ENCODE measurements at regions not wholly inside any gene's neighbourhood (a gene's known extent, or its start where the extent isn't known, plus 50 kb on each side); places are given as distances from the start of the nearest gene placed in this dataset.
"Not testable (repeated sequence)": the region's sequence is repeated elsewhere in the genome, so short reads cannot be mapped to it uniquely, and the experiment has no call there.

DNA sequence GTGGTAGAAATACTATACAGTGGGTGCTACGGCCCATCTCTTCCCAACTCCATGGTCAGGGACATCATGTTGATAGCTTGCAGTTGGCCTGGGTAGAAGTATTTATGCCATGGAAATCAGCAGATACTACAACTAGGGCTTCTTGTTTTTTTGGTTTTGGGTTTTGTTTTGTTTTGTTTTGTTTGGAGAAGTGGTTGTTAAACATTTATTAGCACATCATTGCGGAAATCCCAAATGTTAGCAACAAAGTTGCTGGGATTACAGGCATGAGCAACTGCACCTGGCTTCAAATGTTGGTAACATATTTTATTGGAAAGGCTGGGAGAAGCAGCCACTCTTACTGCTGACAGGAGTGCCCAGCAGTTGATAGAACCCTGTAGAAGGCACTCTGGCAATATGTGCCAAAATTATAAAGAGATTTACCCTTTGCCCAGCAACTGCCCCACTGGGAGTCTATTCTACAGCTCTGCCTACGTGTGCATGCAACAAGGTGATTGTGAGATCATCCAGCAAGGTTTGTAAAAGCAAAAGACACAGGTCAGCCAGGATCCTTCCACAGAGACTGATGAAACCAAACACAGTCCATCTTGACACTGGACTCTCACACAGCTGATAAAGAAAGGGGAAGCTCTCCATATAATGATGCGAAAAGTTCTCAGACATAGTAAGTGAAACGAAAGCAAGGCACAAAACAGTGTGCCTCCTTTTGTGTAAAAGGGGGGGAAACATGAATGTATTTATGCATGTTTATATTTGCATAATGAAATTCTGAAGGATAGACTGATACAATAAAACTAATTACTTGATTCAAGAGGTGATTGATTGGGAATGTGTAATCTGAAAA is 314.4 kb downstream of the ANAPC1 start:
- H3K27ac ChIP-seq (ENCODE audit: low read depth, low read length); H3K79me2 ChIP-seq (ENCODE audit: control insufficient read depth, insufficient read depth, low read length, unreplicated experiment); H3K36me3 ChIP-seq (ENCODE audit: insufficient read depth, low read length); H3K4me3 ChIP-seq (ENCODE audit: low read depth, low read length); H2AFZ ChIP-seq (ENCODE audit: low read length, unreplicated experiment); H3K4me1 ChIP-seq (ENCODE audit: control insufficient read depth, insufficient read depth, low read length, unreplicated experiment); H3K27me3 ChIP-seq (ENCODE audit: insufficient read depth, low read length): not testable (repeated sequence)

DNA sequence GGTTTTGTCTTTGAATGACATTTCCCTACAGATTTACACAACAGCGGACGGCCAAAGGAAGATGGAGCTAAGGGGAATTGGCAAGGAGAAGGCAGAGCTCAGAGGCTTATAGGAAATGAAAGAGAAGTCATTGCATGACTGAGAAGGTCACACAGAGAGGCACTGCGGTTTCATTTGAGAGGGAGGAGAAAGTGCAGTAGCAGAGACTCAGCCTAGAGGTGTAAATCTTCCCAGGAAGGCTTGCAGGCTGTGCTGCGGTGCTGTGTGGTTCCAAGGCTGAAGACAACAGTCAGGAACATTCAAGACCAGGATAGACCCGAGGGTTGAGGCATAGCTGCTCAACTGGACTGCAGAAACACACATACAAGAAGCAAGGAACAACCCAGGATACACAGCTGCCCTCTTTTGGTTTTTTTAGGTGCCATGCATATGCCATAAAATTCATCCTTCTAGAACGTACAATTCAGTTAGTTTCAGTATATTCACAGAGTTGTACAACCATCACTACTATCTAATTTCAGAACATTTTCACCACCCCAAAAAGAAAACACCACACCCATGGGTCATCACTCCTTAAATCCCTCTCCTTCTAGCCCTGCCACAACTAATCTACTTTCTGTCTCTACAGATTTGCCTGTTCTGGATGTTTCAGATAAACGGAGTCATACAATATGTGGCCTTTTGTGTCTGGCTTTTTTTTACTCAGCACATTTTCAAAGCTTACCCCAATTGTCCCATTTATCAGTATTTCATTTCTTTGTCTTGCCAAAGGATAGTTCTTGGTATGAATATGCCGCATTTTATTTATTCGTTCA is 313.5 kb downstream of the ANAPC1 start:
- H3K4me3 ChIP-seq (ENCODE audit: low read depth, low read length), result peak overlapping the region; percentile 25; the same call in 1 of the 2 replicates
- H3K79me2 ChIP-seq (ENCODE audit: control insufficient read depth, insufficient read depth, low read length, unreplicated experiment); H3K27me3 ChIP-seq (ENCODE audit: insufficient read depth, low read length); H2AFZ ChIP-seq (ENCODE audit: low read length, unreplicated experiment); H3K36me3 ChIP-seq (ENCODE audit: insufficient read depth, low read length); H3K4me1 ChIP-seq (ENCODE audit: control insufficient read depth, insufficient read depth, low read length, unreplicated experiment); H3K27ac ChIP-seq (ENCODE audit: low read depth, low read length): not testable (repeated sequence)

DNA sequence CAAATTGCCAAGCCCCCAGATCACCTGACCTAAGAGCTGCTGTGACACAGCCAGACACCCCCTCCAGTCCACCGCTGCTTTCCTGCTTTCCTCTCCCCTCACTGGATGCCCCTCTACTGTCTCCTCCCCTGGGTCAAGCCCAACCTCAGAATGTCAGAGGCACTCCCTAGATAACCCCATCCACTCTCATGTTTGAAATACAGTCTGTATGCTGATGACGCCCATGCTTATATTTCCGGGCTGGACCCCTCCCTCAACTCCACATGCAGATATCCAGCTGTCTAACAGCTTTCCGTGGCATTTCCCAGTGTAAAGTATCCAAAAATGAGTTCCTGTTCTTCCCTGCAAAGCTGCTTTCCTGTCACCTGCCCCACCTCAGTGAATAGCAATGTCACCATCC is 309.2 kb downstream of the ANAPC1 start:
- not testable (repeated sequence) for H3K79me2 ChIP-seq (ENCODE audit: control insufficient read depth, insufficient read depth, low read length, unreplicated experiment); H3K36me3 ChIP-seq (ENCODE audit: insufficient read depth, low read length); H3K4me1 ChIP-seq (ENCODE audit: control insufficient read depth, insufficient read depth, low read length, unreplicated experiment); H3K27me3 ChIP-seq (ENCODE audit: insufficient read depth, low read length); H2AFZ ChIP-seq (ENCODE audit: low read length, unreplicated experiment); H3K4me3 ChIP-seq (ENCODE audit: low read depth, low read length); H3K27ac ChIP-seq (ENCODE audit: low read depth, low read length)

DNA sequence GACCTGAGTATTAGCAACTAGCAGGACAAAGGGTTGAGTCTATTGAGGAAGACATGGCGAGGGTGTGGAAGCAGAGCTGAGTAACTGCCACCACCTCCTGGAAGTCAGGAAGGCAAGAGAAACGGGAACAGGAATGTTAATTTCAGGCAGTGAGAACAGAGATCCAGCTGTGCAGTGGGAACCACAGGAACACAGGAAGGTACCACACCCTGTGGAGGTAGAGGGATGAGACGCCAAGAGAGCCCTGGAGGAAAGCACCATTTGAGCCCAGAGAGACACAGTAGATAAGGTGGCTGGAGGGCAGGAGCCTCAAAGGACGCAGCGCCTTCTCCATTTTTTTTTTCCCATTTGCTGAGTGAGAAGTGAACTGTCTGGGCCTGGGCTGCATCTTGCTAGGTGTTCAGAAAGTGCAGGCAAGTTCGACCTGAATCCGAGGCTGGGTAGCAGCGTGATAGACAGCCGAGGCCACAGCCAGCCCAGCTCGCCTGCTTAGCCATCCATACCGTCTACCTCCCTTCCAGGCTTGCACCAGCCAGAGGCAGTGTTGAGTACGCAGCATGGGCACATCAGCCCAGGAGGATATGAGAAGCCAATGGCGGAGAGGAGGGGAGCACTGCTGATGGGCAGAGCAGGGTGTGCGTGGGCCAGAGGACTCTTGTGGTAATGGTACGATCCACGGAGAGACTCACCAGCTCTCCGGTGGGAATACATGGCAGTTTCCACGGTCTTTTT is 306.7 kb downstream of the ANAPC1 start:
- H3K27ac ChIP-seq (ENCODE audit: low read depth, low read length); H2AFZ ChIP-seq (ENCODE audit: low read length, unreplicated experiment); H3K4me1 ChIP-seq (ENCODE audit: control insufficient read depth, insufficient read depth, low read length, unreplicated experiment); H3K36me3 ChIP-seq (ENCODE audit: insufficient read depth, low read length); H3K27me3 ChIP-seq (ENCODE audit: insufficient read depth, low read length); H3K4me3 ChIP-seq (ENCODE audit: low read depth, low read length); H3K79me2 ChIP-seq (ENCODE audit: control insufficient read depth, insufficient read depth, low read length, unreplicated experiment): not testable (repeated sequence)

DNA sequence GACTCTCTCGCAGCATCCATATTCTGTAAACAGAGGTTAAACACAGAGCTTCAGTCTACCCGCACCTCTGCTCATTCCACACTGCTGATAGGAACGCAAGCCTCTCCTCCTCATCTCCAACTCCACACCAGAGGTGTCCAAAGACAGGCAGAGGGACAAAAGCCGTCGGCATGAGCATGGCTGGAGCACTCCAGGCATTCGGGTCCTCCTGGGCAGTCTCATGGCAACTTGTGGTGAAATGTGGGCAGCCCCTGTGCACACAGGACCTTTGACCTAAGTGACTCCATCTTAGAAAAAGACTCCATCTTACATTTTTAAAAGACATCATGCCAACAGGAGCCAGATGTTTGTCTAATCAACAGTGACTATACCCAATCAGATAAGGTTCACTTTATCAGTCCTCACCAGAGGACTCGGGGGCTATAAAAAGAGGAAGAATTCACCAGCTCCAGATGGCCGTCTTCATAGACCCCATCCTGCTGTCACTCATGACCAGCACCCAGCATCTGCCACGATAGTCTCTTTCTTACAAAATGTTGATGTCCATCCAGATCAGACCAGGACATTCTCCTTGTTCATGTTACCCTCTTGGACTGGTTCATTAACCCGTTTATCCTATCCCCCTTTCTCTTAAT is 304.4 kb downstream of the ANAPC1 start:
- H3K27me3 ChIP-seq (ENCODE audit: insufficient read depth, low read length); H2AFZ ChIP-seq (ENCODE audit: low read length, unreplicated experiment); H3K36me3 ChIP-seq (ENCODE audit: insufficient read depth, low read length); H3K4me3 ChIP-seq (ENCODE audit: low read depth, low read length); H3K79me2 ChIP-seq (ENCODE audit: control insufficient read depth, insufficient read depth, low read length, unreplicated experiment); H3K27ac ChIP-seq (ENCODE audit: low read depth, low read length); H3K4me1 ChIP-seq (ENCODE audit: control insufficient read depth, insufficient read depth, low read length, unreplicated experiment): not testable (repeated sequence)

DNA sequence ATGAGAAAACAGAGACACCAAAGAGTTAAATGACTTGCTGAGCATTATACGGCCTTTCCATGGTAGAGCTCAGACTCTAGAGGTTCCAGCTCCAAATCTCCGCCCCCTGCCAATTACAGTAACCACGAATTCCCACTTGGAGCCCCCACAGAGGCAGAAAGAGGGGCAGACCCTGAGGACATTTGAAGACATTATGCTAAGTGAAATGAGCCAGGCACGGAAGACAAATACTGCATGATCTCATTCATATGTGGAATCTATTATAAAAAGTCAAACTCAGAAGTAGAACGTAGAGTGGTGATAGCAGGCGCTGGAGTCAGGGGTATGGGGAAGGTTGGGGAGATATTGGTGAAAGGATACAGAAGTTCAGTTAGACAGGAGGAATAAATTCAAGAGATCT is 303.4 kb downstream of the ANAPC1 start:
- H3K36me3 ChIP-seq (ENCODE audit: insufficient read depth, low read length); H3K27me3 ChIP-seq (ENCODE audit: insufficient read depth, low read length); H3K4me3 ChIP-seq (ENCODE audit: low read depth, low read length); H3K27ac ChIP-seq (ENCODE audit: low read depth, low read length); H3K79me2 ChIP-seq (ENCODE audit: control insufficient read depth, insufficient read depth, low read length, unreplicated experiment); H2AFZ ChIP-seq (ENCODE audit: low read length, unreplicated experiment); H3K4me1 ChIP-seq (ENCODE audit: control insufficient read depth, insufficient read depth, low read length, unreplicated experiment): not testable (repeated sequence)

DNA sequence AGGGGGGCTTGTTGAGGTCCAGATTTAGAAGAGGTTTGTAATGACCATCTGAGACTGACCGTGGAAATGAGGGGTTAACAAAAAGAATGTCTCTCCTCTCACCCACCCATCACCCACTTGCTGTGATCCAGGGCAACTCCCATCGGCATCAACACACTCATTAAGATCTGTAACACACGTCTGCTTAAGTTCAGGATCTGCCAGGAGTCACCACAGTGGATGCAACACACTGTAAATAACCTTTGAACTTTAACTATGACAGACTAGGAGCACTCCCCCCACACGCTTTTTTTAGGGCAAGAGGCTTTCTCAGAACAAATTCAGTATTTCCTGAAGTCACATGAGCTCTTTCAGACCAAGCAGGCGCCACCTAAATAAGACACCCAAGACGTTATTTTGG is 301.9 kb downstream of the ANAPC1 start:
- not testable (repeated sequence) for H3K79me2 ChIP-seq (ENCODE audit: control insufficient read depth, insufficient read depth, low read length, unreplicated experiment); H2AFZ ChIP-seq (ENCODE audit: low read length, unreplicated experiment); H3K4me3 ChIP-seq (ENCODE audit: low read depth, low read length); H3K4me1 ChIP-seq (ENCODE audit: control insufficient read depth, insufficient read depth, low read length, unreplicated experiment); H3K36me3 ChIP-seq (ENCODE audit: insufficient read depth, low read length); H3K27ac ChIP-seq (ENCODE audit: low read depth, low read length); H3K27me3 ChIP-seq (ENCODE audit: insufficient read depth, low read length)

DNA sequence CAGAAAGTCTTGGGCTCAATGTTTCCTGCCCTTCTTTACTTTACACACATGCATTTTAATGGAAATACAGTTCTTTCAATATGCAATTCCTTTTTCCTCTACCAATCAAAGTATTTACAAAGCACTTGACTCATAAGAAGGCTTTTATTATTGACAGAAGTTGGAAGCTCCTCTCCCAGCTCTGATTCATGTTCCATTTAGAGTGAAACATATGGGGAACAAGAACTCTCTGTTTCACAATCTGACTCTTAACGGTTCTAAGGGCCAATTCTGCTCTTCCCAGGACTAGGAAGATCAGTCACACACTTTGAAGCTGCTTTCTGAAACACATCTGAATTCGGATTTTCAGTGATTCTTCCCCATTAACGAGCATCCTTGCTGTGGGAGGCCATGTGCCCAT is 300.5 kb downstream of the ANAPC1 start:
- not testable (repeated sequence) for H3K4me3 ChIP-seq (ENCODE audit: low read depth, low read length)

DNA sequence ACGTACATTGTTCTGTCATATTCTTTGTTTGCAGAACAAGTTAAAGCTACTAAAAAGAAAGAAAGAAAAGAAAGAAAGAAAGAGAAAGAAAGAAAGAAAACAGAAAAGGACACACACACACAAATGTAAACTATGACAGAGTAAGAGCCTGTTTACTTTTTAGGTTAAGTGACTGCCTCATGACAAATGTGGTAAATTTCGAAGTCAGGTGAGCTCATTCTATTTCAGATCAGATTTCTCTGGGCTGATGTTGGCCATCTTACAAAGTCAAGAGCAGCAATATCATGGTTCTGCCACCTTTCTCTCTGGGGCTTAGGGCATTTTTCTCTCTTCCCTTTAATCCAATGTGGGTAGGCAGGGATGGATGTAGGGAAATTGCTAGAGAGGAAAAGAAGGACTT is 299.5 kb downstream of the ANAPC1 start:
- H3K36me3 ChIP-seq (ENCODE audit: insufficient read depth, low read length); H3K4me1 ChIP-seq (ENCODE audit: control insufficient read depth, insufficient read depth, low read length, unreplicated experiment); H3K27me3 ChIP-seq (ENCODE audit: insufficient read depth, low read length); H2AFZ ChIP-seq (ENCODE audit: low read length, unreplicated experiment); H3K79me2 ChIP-seq (ENCODE audit: control insufficient read depth, insufficient read depth, low read length, unreplicated experiment); H3K4me3 ChIP-seq (ENCODE audit: low read depth, low read length); H3K27ac ChIP-seq (ENCODE audit: low read depth, low read length): not testable (repeated sequence)

More for the DNA sequence above, 300.5 kb downstream of the ANAPC1 start:
- not testable (repeated sequence) for H3K27ac ChIP-seq (ENCODE audit: low read depth, low read length); H2AFZ ChIP-seq (ENCODE audit: low read length, unreplicated experiment); H3K4me1 ChIP-seq (ENCODE audit: control insufficient read depth, insufficient read depth, low read length, unreplicated experiment); H3K27me3 ChIP-seq (ENCODE audit: insufficient read depth, low read length); H3K79me2 ChIP-seq (ENCODE audit: control insufficient read depth, insufficient read depth, low read length, unreplicated experiment); H3K36me3 ChIP-seq (ENCODE audit: insufficient read depth, low read length)

DNA sequence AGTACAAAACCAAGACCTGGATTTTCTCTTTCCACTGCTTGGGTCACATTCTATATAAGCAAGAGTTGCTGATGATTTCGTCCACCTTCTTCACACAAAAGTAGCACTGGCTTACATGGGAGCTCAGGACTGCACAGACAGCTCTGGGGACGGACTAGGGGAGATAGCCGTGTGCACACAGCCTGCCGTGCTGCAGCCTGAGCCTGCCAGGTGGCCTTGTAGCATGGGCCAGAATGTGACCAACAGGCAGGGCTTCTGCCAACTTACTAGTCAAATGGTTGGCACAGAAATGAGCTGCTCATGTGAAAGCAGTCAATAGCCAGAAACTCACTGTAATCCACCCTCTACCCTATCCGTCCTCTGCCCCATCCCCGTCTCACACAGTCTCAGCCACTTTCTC is 299.0 kb downstream of the ANAPC1 start:
- H2AFZ ChIP-seq (ENCODE audit: low read length, unreplicated experiment); H3K27me3 ChIP-seq (ENCODE audit: insufficient read depth, low read length); H3K79me2 ChIP-seq (ENCODE audit: control insufficient read depth, insufficient read depth, low read length, unreplicated experiment); H3K4me3 ChIP-seq (ENCODE audit: low read depth, low read length); H3K4me1 ChIP-seq (ENCODE audit: control insufficient read depth, insufficient read depth, low read length, unreplicated experiment); H3K27ac ChIP-seq (ENCODE audit: low read depth, low read length); H3K36me3 ChIP-seq (ENCODE audit: insufficient read depth, low read length): not testable (repeated sequence)
